GM12875 (cell line): ENCODE measurements at regions not wholly inside any gene's neighbourhood (a gene's known extent, or its start where the extent isn't known, plus 50 kb on each side); places are given as distances from the start of the nearest gene placed in this dataset.

Source experiments
- H3K4me3 ChIP-seq: one replicate; pipeline ENCODE4 v1.5.1; 2011; ENCODE audit warnings: low read depth, low read length, control low read depth
- CTCF ChIP-seq: IDR thresholded peaks from 2 replicates; pipeline ENCODE4 v1.5.1; 2011; ENCODE audit warnings: low read depth, mild to moderate bottlenecking, control low read depth, inconsistent platforms, low read length, moderate library complexity, borderline replicate concordance; ENCODE audit not compliant: insufficient read depth

- no peak for TF ChIP-seq CTCF
- H3K4me3 ChIP-seq: no peak overlapping the region
Measured at GRCh38 chr2:167415068-167415467, 526.8 kb downstream of the XIRP2 start.

GRCh38 chr2:167411367-167411766, 523.1 kb downstream of the XIRP2 start:
- H3K4me3 ChIP-seq: no peak overlapping the region
- TF ChIP-seq CTCF: no peak

- H3K4me3 ChIP-seq: no peak overlapping the region
- TF ChIP-seq CTCF: no peak
Measured at GRCh38 chr2:167406558-167406957, 518.3 kb downstream of the XIRP2 start.

GRCh38 chr2:167404627-167405284, 516.5 kb downstream of the XIRP2 start:
- H3K4me3 ChIP-seq: no peak overlapping the region
- no peak for TF ChIP-seq CTCF

GRCh38 chr2:167401309-167401708, 513.0 kb downstream of the XIRP2 start:
- no peak overlapping the region for H3K4me3 ChIP-seq
- no peak for TF ChIP-seq CTCF

GRCh38 chr2:167400546-167400945, 512.3 kb downstream of the XIRP2 start:
- no peak overlapping the region for H3K4me3 ChIP-seq
- TF ChIP-seq CTCF: no peak

GRCh38 chr2:167398873-167399272, 510.6 kb downstream of the XIRP2 start:
- H3K4me3 ChIP-seq: no peak overlapping the region
- no peak for TF ChIP-seq CTCF
